ENCODE measurements at regions not wholly inside any gene's neighbourhood (a gene's known extent, or its start where the extent isn't known, plus 50 kb on each side); places are given as distances from the start of the nearest gene placed in this dataset.

- TF ChIP-seq CTCF (IDR thresholded peaks at IDR 0.05) (no peak), POLR2A (IDR thresholded peaks at IDR 0.05) (no peak)
- intact Hi-C loops (cut with DNase I): no loop called here
- WGBS, 4 donors: 87 to 100% (median 90%) methylated on average over 1 of the region's 1 CpG
Measured at GRCh38 chr5:145502906-145503305, 332.2 kb downstream of the PRELID2 start.

GRCh38 chr5:145500710-145501109 is 334.4 kb downstream of the PRELID2 start:
- no peaks in the 10 kb centered on the region for H3K27me3 ChIP-seq
- no peaks in the 10 kb centered on the region for H3K36me3 ChIP-seq
- peaks cover 0 to 7% (median 0%) of the 10 kb centered on the region in 12 donors for H3K9me3 ChIP-seq
- ATAC-seq: no peak
- H3K27ac ChIP-seq: no peak overlapping the region
- no peak for DNase-seq
- no peaks in the 10 kb centered on the region for H3K4me1 ChIP-seq
- H3K4me3 ChIP-seq: no peak overlapping the region
- intact Hi-C loops (cut with DNase I): no loop called here
- TF ChIP-seq POLR2A (IDR thresholded peaks at IDR 0.05) (no peak), CTCF (IDR thresholded peaks at IDR 0.05) (no peak)
- 91 to 94% (median 94%) methylated on average over 4 of the region's 4 CpGs for WGBS, 4 donors

More at GRCh38 chr5:145502906-145503305, 332.2 kb downstream of the PRELID2 start:
- no peaks in the 10 kb centered on the region for H3K36me3 ChIP-seq
- H3K4me3 ChIP-seq: no peak overlapping the region
- no peaks in the 10 kb centered on the region for H3K9me3 ChIP-seq
- ATAC-seq: no peak
- DNase-seq: no peak
- H3K27me3 ChIP-seq: no peaks in the 10 kb centered on the region
- H3K27ac ChIP-seq: no peak overlapping the region
- H3K4me1 ChIP-seq: no peaks in the 10 kb centered on the region

GRCh38 chr5:145499483-145499882 is 335.7 kb downstream of the PRELID2 start:
- H3K9me3 ChIP-seq: peaks cover 0 to 7% (median 0%) of the 10 kb centered on the region in 12 donors
- DNase-seq (no peak), ATAC-seq (no peak)
- 49 to 53% (median 51%) methylated on average over 4 of the region's 4 CpGs for WGBS, 4 donors
- H3K27me3 ChIP-seq: no peaks in the 10 kb centered on the region
- no peak overlapping the region for H3K4me3 ChIP-seq
- intact Hi-C loops (cut with DNase I): no loop called here
- no peak overlapping the region for H3K27ac ChIP-seq
- TF ChIP-seq CTCF (IDR thresholded peaks at IDR 0.05) (no peak), POLR2A (IDR thresholded peaks at IDR 0.05) (no peak)
- H3K36me3 ChIP-seq: no peaks in the 10 kb centered on the region
- no peaks in the 10 kb centered on the region for H3K4me1 ChIP-seq

GRCh38 chr5:145497052-145497451 is 338.1 kb downstream of the PRELID2 start:
- Histone ChIP-seq H3K4me1 (no peaks in the 10 kb centered on the region), H3K4me3 (no peak overlapping the region), H3K36me3 (no peaks in the 10 kb centered on the region), H3K9me3 (peaks cover 0 to 7% (median 0%) of the 10 kb centered on the region in 12 donors), H3K27ac (no peak overlapping the region), H3K27me3 (no peaks in the 10 kb centered on the region)
- 81 to 88% (median 84%) methylated on average over 3 of the region's 3 CpGs for WGBS, 4 donors
- ATAC-seq (no peak), DNase-seq (no peak)
- TF ChIP-seq POLR2A (IDR thresholded peaks at IDR 0.05) (no peak), CTCF (IDR thresholded peaks at IDR 0.05) (no peak)
- intact Hi-C loops (cut with DNase I): no loop called here

Data from heart left ventricle (tissue), 16 donors.